Activated CD4-positive, CD25-positive, alpha-beta regulatory T cell treated with anti-CD3 and anti-CD28 coated beads, Interleukin-2, amount 50 U/mL, for 72 hours (primary cell): ENCODE measurements at regions not wholly inside any gene's neighbourhood (a gene's known extent, or its start where the extent isn't known, plus 50 kb on each side); places are given as distances from the start of the nearest gene placed in this dataset.
"Not testable (repeated sequence)": the region's sequence is repeated elsewhere in the genome, so short reads cannot be mapped to it uniquely, and the experiment has no call there.

Experiments
- DNase-seq: peaks from one replicate; pipeline ENCODE4 v3.0.0; 2021

- DNase-seq = no peak
Observed at GRCh38 chr5:39578887-39579497, 154.2 kb upstream of the DAB2 start.

GRCh38 chr5:39577529-39577928 is 152.7 kb upstream of the DAB2 start:
- no peak for DNase-seq

- no peak for DNase-seq
Observed at GRCh38 chr5:39570403-39571027, 145.7 kb upstream of the DAB2 start.

GRCh38 chr5:39569857-39570256 is 145.1 kb upstream of the DAB2 start:
- DNase-seq = no peak

- no peak for DNase-seq
Observed at GRCh38 chr5:39566891-39567290, 142.1 kb upstream of the DAB2 start.

GRCh38 chr5:39566029-39566428 is 141.2 kb upstream of the DAB2 start:
- DNase-seq = no peak

GRCh38 chr5:39561421-39561820 is 136.6 kb upstream of the DAB2 start:
- DNase-seq = no peak

GRCh38 chr5:39560726-39561125 is 135.9 kb upstream of the DAB2 start:
- no peak for DNase-seq

GRCh38 chr5:39559923-39560322 is 135.1 kb upstream of the DAB2 start:
- DNase-seq = no peak

GRCh38 chr5:39558541-39558940 is 133.8 kb upstream of the DAB2 start:
- no peak for DNase-seq

- DNase-seq = no peak
Observed at GRCh38 chr5:39555788-39556187, 131.0 kb upstream of the DAB2 start.

- no peak for DNase-seq
Observed at GRCh38 chr5:39547553-39548154, 122.9 kb upstream of the DAB2 start.

GRCh38 chr5:39544941-39545340 is 120.2 kb upstream of the DAB2 start:
- DNase-seq = no peak

GRCh38 chr5:39543335-39543734 is 118.6 kb upstream of the DAB2 start:
- DNase-seq = no peak

GRCh38 chr5:39542511-39543285 is 117.9 kb upstream of the DAB2 start:
- DNase-seq = no peak

GRCh38 chr5:39541920-39542319 is 117.1 kb upstream of the DAB2 start:
- DNase-seq = no peak

GRCh38 chr5:39539470-39539869 is 114.7 kb upstream of the DAB2 start:
- no peak for DNase-seq

GRCh38 chr5:39534690-39535089 is 109.9 kb upstream of the DAB2 start:
- no peak for DNase-seq

- no peak for DNase-seq
Observed at GRCh38 chr5:39533749-39534148, 109.0 kb upstream of the DAB2 start.

GRCh38 chr5:39532511-39532910 is 107.7 kb upstream of the DAB2 start:
- DNase-seq = no peak

GRCh38 chr5:39531306-39531705 is 106.5 kb upstream of the DAB2 start:
- no peak for DNase-seq

- no peak for DNase-seq
Observed at GRCh38 chr5:39526914-39527477, 102.2 kb upstream of the DAB2 start.

- DNase-seq = not testable (repeated sequence)
Observed at GRCh38 chr5:39525781-39526180, 101.0 kb upstream of the DAB2 start.

- DNase-seq = no peak
Observed at GRCh38 chr5:39525271-39525670, 100.5 kb upstream of the DAB2 start.
